ENCODE measurements at regions not wholly inside any gene's neighbourhood (a gene's known extent, or its start where the extent isn't known, plus 50 kb on each side); places are given as distances from the start of the nearest gene placed in this dataset.

GRCh38 chr4:31325300-31325699, 605.1 kb downstream of the PCDH7 start:
- Histone ChIP-seq H3K4me2 (ENCODE audit: low read depth, low read length, poor library complexity, severe bottlenecking) (no peak overlapping the region), H3K79me2 (ENCODE audit: insufficient read depth, low read length) (no peaks in the 10 kb centered on the region), H3K9me3 (ENCODE audit: insufficient read depth, low read depth, low read length) (no peaks in the 10 kb centered on the region), H3K4me1 (ENCODE audit: insufficient read depth, low read length, poor library complexity, severe bottlenecking) (no peaks in the 10 kb centered on the region), H3K9ac (ENCODE audit: low read depth, low read length, poor library complexity, severe bottlenecking) (no peak overlapping the region), H3K27me3 (ENCODE audit: insufficient read depth, low read length, poor library complexity, severe bottlenecking) (no peaks in the 10 kb centered on the region), H3F3A (ENCODE audit: low read depth) (no peaks in the 10 kb centered on the region), H4K20me1 (ENCODE audit: insufficient read depth, low read length, poor library complexity, severe bottlenecking) (no peaks in the 10 kb centered on the region), H2AFZ (ENCODE audit: low read length) (no peak overlapping the region), H3K4me3 (ENCODE audit: low read length, poor library complexity, severe bottlenecking) (no peak overlapping the region), H3K9me2 (replicated peaks; ENCODE audit: low read depth, low read length) (no peaks in the 10 kb centered on the region), H3K36me3 (ENCODE audit: insufficient read depth, low read length) (no peaks in the 10 kb centered on the region)
- TF ChIP-seq EZH2phosphoT487 (IDR thresholded peaks at IDR 0.05; ENCODE audit: borderline replicate concordance) (no peak), CTCF (conservative IDR thresholded peaks at IDR 0.05; ENCODE audit: low read length) (no peak)

GRCh38 chr4:31327031-31327430, 606.9 kb downstream of the PCDH7 start:
- no peaks in the 10 kb centered on the region for H3K4me1 ChIP-seq (ENCODE audit: insufficient read depth, low read length, poor library complexity, severe bottlenecking)
- no peaks in the 10 kb centered on the region for H3K36me3 ChIP-seq (ENCODE audit: insufficient read depth, low read length)
- TF ChIP-seq CTCF (conservative IDR thresholded peaks at IDR 0.05; ENCODE audit: low read length) (no peak), EZH2phosphoT487 (IDR thresholded peaks at IDR 0.05; ENCODE audit: borderline replicate concordance) (no peak)
- no peaks in the 10 kb centered on the region for H4K20me1 ChIP-seq (ENCODE audit: insufficient read depth, low read length, poor library complexity, severe bottlenecking)
- H3F3A ChIP-seq (ENCODE audit: low read depth) = no peaks in the 10 kb centered on the region
- H3K9ac ChIP-seq (ENCODE audit: low read depth, low read length, poor library complexity, severe bottlenecking) = no peak overlapping the region
- H3K4me2 ChIP-seq (ENCODE audit: low read depth, low read length, poor library complexity, severe bottlenecking) = no peak overlapping the region
- no peak overlapping the region for H2AFZ ChIP-seq (ENCODE audit: low read length)
- no peaks in the 10 kb centered on the region for H3K27me3 ChIP-seq (ENCODE audit: insufficient read depth, low read length, poor library complexity, severe bottlenecking)
- no peak overlapping the region for H3K4me3 ChIP-seq (ENCODE audit: low read length, poor library complexity, severe bottlenecking)
- no peaks in the 10 kb centered on the region for H3K79me2 ChIP-seq (ENCODE audit: insufficient read depth, low read length)
- H3K9me3 ChIP-seq (ENCODE audit: insufficient read depth, low read depth, low read length) = no peaks in the 10 kb centered on the region
- H3K9me2 ChIP-seq (replicated peaks; ENCODE audit: low read depth, low read length) = no peaks in the 10 kb centered on the region

GRCh38 chr4:31328932-31329331, 608.8 kb downstream of the PCDH7 start:
- no peaks in the 10 kb centered on the region for H3K27me3 ChIP-seq (ENCODE audit: insufficient read depth, low read length, poor library complexity, severe bottlenecking)
- TF ChIP-seq EZH2phosphoT487 (IDR thresholded peaks at IDR 0.05; ENCODE audit: borderline replicate concordance) (no peak), CTCF (conservative IDR thresholded peaks at IDR 0.05; ENCODE audit: low read length) (no peak)
- no peaks in the 10 kb centered on the region for H4K20me1 ChIP-seq (ENCODE audit: insufficient read depth, low read length, poor library complexity, severe bottlenecking)
- no peak overlapping the region for H3K4me3 ChIP-seq (ENCODE audit: low read length, poor library complexity, severe bottlenecking)
- H3K9ac ChIP-seq (ENCODE audit: low read depth, low read length, poor library complexity, severe bottlenecking) = no peak overlapping the region
- no peaks in the 10 kb centered on the region for H3K79me2 ChIP-seq (ENCODE audit: insufficient read depth, low read length)
- H3K9me2 ChIP-seq (replicated peaks; ENCODE audit: low read depth, low read length) = no peaks in the 10 kb centered on the region
- no peaks in the 10 kb centered on the region for H3K36me3 ChIP-seq (ENCODE audit: insufficient read depth, low read length)
- H3K4me1 ChIP-seq (ENCODE audit: insufficient read depth, low read length, poor library complexity, severe bottlenecking) = no peaks in the 10 kb centered on the region
- H3F3A ChIP-seq (ENCODE audit: low read depth) = no peaks in the 10 kb centered on the region
- no peak overlapping the region for H3K4me2 ChIP-seq (ENCODE audit: low read depth, low read length, poor library complexity, severe bottlenecking)
- H2AFZ ChIP-seq (ENCODE audit: low read length) = no peak overlapping the region
- no peaks in the 10 kb centered on the region for H3K9me3 ChIP-seq (ENCODE audit: insufficient read depth, low read depth, low read length)

Measured in Loucy (cell line).